ENCODE measurements at regions not wholly inside any gene's neighbourhood (a gene's known extent, or its start where the extent isn't known, plus 50 kb on each side); places are given as distances from the start of the nearest gene placed in this dataset.
A peak's percentile ranks its signal among the peaks of the same experiment; 100 is the strongest.

GRCh38 chr9:107644733-107645463, 155.3 kb upstream of the KLF4 start:
- no peak for DNase-seq

GRCh38 chr9:107639426-107639825, 149.9 kb upstream of the KLF4 start:
- peak; percentile 52 for DNase-seq

DNA sequence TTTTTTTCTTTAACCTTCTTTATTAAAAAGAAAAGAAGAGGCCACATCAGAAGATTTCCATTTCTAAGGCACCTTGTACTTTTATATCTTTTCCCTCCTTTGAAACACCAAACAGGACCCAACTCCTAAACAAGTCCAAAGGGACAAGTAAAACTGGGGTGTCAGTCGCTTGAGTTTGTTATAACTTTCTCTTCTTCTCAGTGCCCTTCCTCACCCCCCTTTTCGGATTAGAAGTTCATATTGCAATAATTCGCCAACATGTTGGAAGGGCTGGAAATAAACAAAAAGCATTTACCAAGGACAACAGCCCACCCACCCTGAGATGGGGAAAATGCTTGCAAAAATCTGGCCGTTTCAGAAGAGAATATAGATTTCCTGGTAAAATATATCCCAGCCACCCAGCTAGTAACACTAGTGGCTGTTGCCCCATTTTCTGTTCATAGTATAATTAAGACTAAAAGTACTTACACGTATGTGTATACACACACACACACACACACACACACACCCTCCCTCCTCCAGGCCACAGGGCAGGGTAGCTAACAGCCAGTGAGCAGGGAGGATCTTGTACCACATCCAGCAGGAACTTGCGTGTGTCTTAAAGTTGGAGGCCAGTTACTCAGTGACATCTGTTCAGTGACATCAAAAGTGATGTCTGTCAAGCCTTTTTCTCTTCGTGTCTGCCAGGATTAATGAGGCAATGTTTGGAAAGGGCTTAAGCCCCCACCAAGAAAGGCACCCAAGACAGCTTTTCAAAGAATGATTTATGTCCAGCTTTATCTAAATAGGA, 149.1 kb upstream of the KLF4 start:
- DNase-seq, result peak; percentile 72

- DNase-seq, result no peak
Observed at GRCh38 chr9:107637421-107638420, 148.2 kb upstream of the KLF4 start.

GRCh38 chr9:107636571-107637381, 147.2 kb upstream of the KLF4 start:
- no peak for DNase-seq

DNA sequence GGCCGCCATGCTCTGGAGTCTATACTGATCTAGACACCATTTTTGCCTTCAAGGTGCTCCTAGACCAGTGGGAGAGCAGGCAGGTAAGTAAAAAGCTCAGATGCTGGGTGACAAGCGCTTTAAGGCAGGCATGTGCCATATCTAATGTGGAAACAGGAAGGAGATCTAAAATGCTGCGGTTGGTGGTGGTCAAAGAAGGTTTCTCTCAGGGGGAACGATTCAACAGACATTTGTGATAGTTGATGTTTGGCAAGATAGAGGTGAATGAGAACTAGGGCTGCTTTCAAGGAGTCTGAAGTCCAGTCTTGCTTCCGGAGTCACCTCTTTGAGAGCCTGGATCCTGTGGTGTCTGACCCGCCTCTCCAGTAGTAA, 146.2 kb upstream of the KLF4 start:
- no peak for DNase-seq

- DNase-seq, result no peak
Observed at GRCh38 chr9:107635101-107635802, 145.7 kb upstream of the KLF4 start.

DNA sequence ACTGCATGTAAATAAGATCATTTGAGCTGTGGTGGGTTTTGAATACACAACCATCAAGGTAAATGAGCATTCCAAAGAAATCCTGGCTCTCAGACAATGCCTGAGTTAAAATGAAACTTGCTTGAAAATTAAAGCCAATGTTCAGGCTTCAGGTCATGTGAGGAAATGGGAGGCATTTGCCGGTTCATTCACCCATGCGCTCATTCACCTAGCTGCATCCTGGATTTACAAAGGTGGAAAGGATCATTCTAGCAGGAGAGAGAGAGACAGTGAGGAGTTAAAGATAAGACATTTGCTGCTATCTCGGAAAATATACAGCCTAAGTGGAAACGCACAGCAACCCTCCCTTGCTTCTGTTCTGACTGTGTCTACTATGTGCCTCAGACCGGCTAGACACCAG, 143.8 kb upstream of the KLF4 start:
- no peak for DNase-seq

DNA sequence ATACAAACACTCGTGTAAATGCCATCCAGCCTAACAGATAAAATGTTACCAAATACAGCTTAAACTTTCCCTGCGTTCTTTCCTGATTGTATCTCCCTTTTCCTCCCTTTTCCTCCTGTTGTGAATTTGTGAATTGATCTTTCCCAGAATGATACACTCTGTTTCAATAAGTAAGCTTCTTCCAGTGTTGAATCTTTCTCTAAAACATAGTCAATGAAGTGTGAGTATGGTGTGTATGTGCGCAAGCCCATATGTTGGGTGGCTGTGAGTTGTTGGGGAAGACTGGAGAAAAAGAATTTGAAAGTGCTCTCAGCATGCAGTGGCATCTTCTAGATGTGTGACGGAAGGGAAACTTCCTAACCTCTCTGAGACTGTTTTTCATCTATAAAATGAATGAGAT, 143.1 kb upstream of the KLF4 start:
- no peak for DNase-seq

DNA sequence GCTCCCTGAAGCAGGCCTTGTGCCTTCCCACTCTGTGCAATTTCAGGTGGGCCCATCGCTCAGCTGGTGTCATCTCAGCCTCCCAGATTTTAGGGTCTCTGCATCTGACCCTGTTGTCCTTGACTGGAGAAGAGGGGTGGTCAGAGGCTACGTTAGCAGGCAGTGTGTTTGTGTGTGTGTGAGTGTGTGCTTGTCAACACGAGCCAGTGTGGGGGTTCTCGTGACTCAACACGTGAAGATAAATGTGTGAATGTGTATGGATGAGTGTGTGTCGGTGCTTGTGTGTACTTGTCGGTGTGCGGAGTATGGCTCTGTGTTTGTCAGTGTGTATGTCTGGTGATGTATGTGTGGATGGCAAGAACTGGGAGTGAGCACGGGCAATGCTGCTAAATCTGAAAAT, 142.6 kb upstream of the KLF4 start:
- no peak for DNase-seq

DNA sequence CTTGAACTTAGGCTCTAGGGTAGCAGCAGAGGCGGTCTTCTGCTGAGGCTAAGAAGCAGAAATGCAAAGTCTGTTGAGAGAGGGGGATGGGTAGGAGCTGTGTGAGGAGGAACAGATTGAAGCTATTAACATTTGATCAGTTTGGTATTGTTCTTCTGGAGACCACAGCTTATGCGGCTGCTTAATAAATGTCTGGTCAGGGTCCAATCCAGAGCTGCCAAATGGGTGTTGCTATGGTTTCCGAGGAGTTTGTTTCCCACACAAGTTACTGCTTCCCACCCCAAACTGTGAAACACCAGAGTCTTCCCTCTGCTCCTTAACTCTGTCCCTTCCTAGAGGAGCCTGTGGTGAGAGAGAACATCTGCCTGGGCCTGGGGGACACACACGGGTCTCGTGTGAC, 142.2 kb upstream of the KLF4 start:
- DNase-seq, result no peak

DNA sequence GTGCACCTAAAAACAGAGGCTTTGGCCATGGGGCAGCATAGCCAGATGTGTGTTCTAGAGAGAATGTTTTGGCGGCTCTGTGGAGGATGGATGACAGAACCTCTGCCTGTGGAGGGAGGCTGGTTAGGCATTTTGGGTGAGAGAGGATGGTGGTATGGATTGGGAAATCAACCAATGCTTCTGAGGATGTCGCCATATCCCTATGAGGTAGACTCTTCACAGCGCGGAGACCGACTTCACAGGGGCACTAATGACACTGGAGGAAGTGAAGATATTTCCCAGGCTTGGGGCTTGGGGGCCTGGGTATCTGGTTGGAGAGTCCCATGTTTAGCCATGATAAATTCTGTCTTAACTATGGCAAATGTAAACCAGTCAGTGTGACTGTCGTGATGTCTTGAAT, 140.6 kb upstream of the KLF4 start:
- no peak for DNase-seq

GRCh38 chr9:107628444-107628843, 138.9 kb upstream of the KLF4 start:
- no peak for DNase-seq

DNA sequence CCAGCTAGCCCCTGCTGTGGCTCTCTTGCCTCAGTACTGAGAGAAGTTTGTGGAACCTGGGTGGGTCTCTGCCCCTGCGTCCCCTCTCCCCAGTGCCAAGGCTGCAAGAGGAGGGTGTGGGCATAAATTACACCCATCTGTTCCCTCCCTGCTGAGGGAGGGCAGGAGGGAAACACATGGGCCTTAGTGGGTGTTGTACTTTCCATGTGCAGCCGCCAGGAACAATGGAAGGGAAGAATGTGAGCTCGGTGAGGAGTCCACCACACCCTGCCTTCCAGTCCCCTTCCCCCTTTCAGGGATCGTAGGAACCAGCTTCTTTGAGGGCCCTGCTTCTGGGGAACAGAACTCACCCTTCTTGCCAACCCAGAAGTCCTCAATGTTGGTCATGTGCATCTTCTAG, 138.2 kb upstream of the KLF4 start:
- peak; percentile 8 for DNase-seq

GRCh38 chr9:107626118-107626517, 136.5 kb upstream of the KLF4 start:
- no peak for DNase-seq

GRCh38 chr9:107625383-107625984, 135.9 kb upstream of the KLF4 start:
- no peak for DNase-seq

DNA sequence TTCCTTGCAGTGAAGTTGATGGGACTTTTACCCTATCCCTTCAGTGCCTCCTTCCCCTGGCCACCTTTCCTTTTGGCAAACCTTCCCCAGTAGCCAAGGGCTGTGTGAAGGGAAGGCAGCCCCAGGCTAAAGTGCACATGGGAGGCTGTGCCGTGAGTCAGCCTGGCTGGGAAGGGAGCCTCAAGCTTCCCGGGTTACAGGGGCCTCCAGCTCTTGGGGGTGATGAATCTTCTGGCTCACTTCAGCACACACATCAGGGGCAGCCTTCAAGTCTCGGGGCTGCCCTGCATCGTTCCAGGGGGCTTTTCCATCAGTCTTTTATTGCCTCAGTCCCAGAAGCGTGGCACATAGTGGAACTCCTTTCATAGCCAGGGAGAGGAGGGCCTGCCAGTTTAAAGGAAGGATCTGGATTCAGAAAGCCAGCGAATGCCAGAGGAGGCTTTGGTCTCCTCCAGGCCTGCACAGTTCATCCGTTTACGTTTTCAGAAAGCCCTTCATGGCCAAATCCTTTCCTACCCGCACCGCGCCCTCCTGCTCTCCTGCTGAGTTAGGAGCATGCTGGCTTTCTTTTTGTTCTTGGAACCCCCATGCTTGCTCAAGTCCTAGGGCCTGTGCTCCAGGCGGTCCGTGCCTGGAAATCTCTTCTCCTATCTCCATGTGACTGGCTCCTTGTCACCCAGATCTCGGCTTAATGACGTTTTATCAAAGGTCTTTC, 134.8 kb upstream of the KLF4 start:
- no peak for DNase-seq

DNA sequence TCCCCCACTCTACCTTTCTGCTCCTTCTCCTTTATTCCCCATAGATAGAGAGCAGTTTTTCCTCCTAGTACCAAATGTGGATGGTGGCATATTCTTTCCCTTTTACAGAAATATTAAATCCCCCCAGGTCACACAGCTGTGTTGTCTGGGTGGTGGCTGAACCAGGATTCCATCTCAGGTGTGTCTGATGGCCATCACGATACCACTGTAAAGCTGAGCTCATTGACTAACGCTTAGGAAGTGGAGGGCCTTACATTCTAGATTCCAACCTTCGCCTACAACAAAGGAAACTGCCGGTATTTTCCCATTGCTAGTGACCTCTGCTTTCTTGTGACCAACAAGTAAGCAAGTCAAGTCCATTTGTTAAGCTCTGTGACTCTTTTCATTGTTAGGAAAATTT, 131.9 kb upstream of the KLF4 start:
- DNase-seq, result no peak

GRCh38 chr9:107620801-107621200, 131.2 kb upstream of the KLF4 start:
- DNase-seq, result no peak

GRCh38 chr9:107620236-107620635, 130.7 kb upstream of the KLF4 start:
- no peak for DNase-seq

DNA sequence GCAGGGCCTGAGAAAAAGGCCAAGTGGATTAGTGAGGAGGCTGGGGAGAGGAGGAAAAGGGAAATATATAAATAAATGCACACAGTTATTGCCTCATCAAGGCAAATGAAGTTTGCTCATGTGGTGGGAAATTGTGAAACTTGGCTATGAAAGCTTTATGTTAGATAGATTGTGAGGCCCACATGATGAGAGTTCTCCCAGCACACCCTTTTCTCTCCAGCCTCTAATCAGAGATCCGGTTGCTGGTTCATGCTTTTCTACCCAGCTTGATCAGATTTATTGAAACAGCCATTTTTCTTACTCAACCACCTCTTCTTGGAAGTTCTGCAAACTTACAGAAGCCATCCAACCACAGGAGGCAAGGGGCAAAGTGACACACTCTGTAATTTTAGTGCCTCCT, 125.8 kb upstream of the KLF4 start:
- no peak for DNase-seq
